ENCODE measurements at regions not wholly inside any gene's neighbourhood (a gene's known extent, or its start where the extent isn't known, plus 50 kb on each side); places are given as distances from the start of the nearest gene placed in this dataset.

DNA sequence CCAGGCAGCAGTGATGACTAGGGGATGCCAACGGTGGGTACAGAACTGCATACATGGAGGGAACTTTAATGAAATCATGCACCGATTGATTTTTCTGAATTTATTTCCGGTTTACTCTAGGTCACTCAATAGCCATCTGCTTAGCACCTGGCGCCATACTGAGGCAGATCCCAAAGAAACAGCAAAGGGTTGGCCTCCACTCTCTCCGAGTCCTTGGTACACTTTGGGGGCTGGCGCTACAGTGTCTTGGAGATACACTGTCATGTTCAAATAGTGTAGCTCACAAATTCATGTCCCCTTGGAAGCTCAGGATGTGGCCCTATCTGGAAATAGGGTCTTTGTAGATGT lies 116.3 kb downstream of the BOD1 start:
- intact Hi-C loops (cut with micrococcal nuclease) = no loop called here
- ChIA-PET CTCF (no interaction called here), POLR2A (interaction anchor here (0.9 kb wide), 1 partner anchor 29 kb away, joined by 4 read pairs; no protein-coding TSS in a partner anchor)
- Mint-ChIP-seq H3K9me3 (ENCODE audit: unreplicated experiment) (no peaks in the 10 kb centered on the region), H3K27ac (ENCODE audit: low read depth, unreplicated experiment) (no peak overlapping the region), H3K27me3 (ENCODE audit: insufficient read depth, unreplicated experiment) (no peaks in the 10 kb centered on the region), H3K36me3 (ENCODE audit: insufficient read depth, unreplicated experiment) (no peaks in the 10 kb centered on the region), H3K4me3 (ENCODE audit: unreplicated experiment) (no peak overlapping the region), H3K4me1 (ENCODE audit: insufficient read depth, unreplicated experiment) (peaks cover 9% of the 10 kb centered on the region)
- BruUV-seq (replicated peaks) = no TSS peak
- DNase-seq (ENCODE audit: unreplicated experiment) = no peak
- TF ChIP-seq CTCF (IDR thresholded peaks at IDR 0.05; ENCODE audit: unreplicated experiment) = no peak

GRCh38 chr5:173499471-173500212 lies 116.8 kb downstream of the BOD1 start:
- H3K27ac Mint-ChIP-seq (ENCODE audit: low read depth, unreplicated experiment) = no peak overlapping the region
- no peaks in the 10 kb centered on the region for H3K9me3 Mint-ChIP-seq (ENCODE audit: unreplicated experiment)
- no peak for DNase-seq (ENCODE audit: unreplicated experiment)
- H3K4me1 Mint-ChIP-seq (ENCODE audit: insufficient read depth, unreplicated experiment) = peaks cover 9% of the 10 kb centered on the region
- no TSS peak for BruUV-seq (replicated peaks)
- no peak for TF ChIP-seq CTCF (IDR thresholded peaks at IDR 0.05; ENCODE audit: unreplicated experiment)
- no peaks in the 10 kb centered on the region for H3K27me3 Mint-ChIP-seq (ENCODE audit: insufficient read depth, unreplicated experiment)
- no peak overlapping the region for H3K4me3 Mint-ChIP-seq (ENCODE audit: unreplicated experiment)
- intact Hi-C loops (cut with micrococcal nuclease) = no loop called here
- POLR2A ChIA-PET = interaction anchor here (0.9 kb wide), 1 partner anchor 30 kb away, joined by 4 read pairs; no protein-coding TSS in a partner anchor
- no peaks in the 10 kb centered on the region for H3K36me3 Mint-ChIP-seq (ENCODE audit: insufficient read depth, unreplicated experiment)
- CTCF ChIA-PET = interaction anchor here (0.6 kb wide), 1 partner anchor 15 kb away, joined by 4 read pairs; no protein-coding TSS in a partner anchor

- peaks cover 9% of the 10 kb centered on the region for H3K4me1 Mint-ChIP-seq (ENCODE audit: insufficient read depth, unreplicated experiment)
- BruUV-seq (replicated peaks) = no TSS peak
- H3K36me3 Mint-ChIP-seq (ENCODE audit: insufficient read depth, unreplicated experiment) = peaks cover 4% of the 10 kb centered on the region
- H3K4me3 Mint-ChIP-seq (ENCODE audit: unreplicated experiment) = no peak overlapping the region
- no peak for DNase-seq (ENCODE audit: unreplicated experiment)
- intact Hi-C loops (cut with micrococcal nuclease) = no loop called here
- no peak overlapping the region for H3K27ac Mint-ChIP-seq (ENCODE audit: low read depth, unreplicated experiment)
- H3K9me3 Mint-ChIP-seq (ENCODE audit: unreplicated experiment) = no peaks in the 10 kb centered on the region
- no peaks in the 10 kb centered on the region for H3K27me3 Mint-ChIP-seq (ENCODE audit: insufficient read depth, unreplicated experiment)
- CTCF ChIA-PET = interaction anchor here (0.6 kb wide), 1 partner anchor 15 kb away, joined by 4 read pairs; no protein-coding TSS in a partner anchor
- no peak for TF ChIP-seq CTCF (IDR thresholded peaks at IDR 0.05; ENCODE audit: unreplicated experiment)
- POLR2A ChIA-PET = interaction anchor here (1.0 kb wide), 1 partner anchor 11 kb away, joined by 4 read pairs; no protein-coding TSS in a partner anchor
Observed at GRCh38 chr5:173498739-173499470, 117.5 kb downstream of the BOD1 start.

- no TSS peak for BruUV-seq (replicated peaks)
- peaks cover 6% of the 10 kb centered on the region for H3K36me3 Mint-ChIP-seq (ENCODE audit: insufficient read depth, unreplicated experiment)
- no peaks in the 10 kb centered on the region for H3K27me3 Mint-ChIP-seq (ENCODE audit: insufficient read depth, unreplicated experiment)
- ChIA-PET CTCF (interaction anchor here (0.6 to 1.0 kb wide), 2 partner anchors 17 to 74 kb away, joined by 3 to 5 read pairs; no protein-coding TSS in a partner anchor), POLR2A (interaction anchor here (1.0 kb wide), 1 partner anchor 12 kb away, joined by 4 read pairs; no protein-coding TSS in a partner anchor)
- TF ChIP-seq CTCF (IDR thresholded peaks at IDR 0.05; ENCODE audit: unreplicated experiment) = no peak
- H3K4me1 Mint-ChIP-seq (ENCODE audit: insufficient read depth, unreplicated experiment) = peaks cover 9% of the 10 kb centered on the region
- DNase-seq (ENCODE audit: unreplicated experiment) = no peak
- intact Hi-C loops (cut with micrococcal nuclease) = no loop called here
- no peaks in the 10 kb centered on the region for H3K9me3 Mint-ChIP-seq (ENCODE audit: unreplicated experiment)
- no peak overlapping the region for H3K27ac Mint-ChIP-seq (ENCODE audit: low read depth, unreplicated experiment)
- H3K4me3 Mint-ChIP-seq (ENCODE audit: unreplicated experiment) = no peak overlapping the region
Observed at GRCh38 chr5:173498286-173498685, 118.2 kb downstream of the BOD1 start.

All from MCF 10A (cell line).